HCEC 1CT (cell line): ENCODE measurements at regions not wholly inside any gene's neighbourhood (a gene's known extent, or its start where the extent isn't known, plus 50 kb on each side); places are given as distances from the start of the nearest gene placed in this dataset.

Experiments used
- DNase-seq: peaks from one replicate; pipeline ENCODE4 v3.0.0-alpha.2; 2017

DNA sequence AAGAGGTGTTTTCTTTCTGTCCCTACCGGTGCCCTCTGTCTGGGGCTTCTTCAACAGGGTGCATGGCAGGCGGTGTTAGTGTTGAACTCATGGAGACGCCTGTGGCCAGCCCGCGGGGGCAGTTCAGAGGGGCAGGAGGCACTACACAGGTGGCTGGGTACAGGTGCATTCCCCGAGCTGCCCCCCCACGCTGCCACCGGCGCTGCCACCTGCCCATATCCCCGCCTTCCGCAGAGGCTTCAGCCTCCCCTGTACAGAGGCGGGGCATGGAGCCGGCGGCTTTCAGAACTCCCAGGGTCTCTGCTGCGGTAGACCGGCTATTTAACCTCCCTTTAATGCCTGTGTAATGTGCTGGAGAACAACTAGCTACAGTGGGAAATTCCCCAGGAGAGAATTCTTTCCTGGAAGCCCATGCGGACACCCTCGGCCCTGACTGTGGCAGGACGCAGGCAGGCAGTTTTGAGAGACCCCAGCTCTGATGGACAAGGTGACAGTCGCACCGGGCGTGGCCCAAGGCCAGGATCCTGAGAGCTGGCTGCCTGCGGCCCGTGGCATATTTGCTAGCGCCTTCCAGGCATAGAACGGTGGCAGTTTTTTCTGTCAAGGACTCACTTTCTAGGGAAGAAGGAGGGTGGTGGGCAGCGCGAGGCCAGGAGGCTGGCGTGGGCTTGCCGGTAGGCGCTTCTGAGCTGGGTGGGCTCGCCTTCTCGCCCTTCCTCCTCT lies 53.7 kb upstream of the ZNF32 start:
- no peak for DNase-seq

DNA sequence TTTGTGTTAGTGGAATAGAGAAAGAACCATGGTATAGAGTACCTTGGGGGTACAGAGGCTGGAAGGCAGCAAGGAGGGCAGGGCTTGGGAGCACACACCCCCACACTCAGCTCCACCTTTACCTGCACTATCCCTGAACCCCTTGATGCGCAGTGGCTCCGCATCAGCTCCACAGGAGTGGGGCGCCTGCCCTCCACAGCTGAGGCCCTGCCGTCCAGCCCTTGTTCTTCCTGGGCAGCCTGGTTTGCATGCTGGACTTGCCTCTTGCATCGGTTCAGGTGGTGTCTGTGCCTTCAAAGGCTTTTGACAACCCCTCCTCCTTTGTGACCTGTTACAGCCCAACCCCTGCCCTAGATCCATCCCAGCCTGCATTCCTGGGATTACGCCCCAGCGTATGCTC lies 52.6 kb upstream of the ZNF32 start:
- no peak for DNase-seq

DNA sequence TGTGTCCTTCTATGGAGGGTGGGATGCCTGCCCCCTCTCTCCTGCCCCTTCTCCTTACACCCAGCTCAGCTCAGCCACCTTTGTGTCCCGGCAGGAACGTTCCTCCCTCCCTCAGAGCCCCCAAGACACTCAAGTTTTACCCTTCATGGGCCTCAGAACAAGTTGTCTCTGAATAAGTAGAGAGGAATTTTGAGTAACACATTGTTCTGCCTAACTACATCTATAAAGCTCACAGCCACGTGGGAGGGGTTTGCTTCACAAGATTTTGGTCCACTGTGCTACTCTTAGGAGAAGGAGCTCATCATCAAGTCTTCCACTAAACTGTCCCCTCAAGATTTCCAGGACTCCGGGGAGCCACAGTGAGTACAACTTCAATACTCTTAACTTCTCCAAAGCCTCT lies 51.6 kb upstream of the ZNF32 start:
- DNase-seq, result no peak

DNA sequence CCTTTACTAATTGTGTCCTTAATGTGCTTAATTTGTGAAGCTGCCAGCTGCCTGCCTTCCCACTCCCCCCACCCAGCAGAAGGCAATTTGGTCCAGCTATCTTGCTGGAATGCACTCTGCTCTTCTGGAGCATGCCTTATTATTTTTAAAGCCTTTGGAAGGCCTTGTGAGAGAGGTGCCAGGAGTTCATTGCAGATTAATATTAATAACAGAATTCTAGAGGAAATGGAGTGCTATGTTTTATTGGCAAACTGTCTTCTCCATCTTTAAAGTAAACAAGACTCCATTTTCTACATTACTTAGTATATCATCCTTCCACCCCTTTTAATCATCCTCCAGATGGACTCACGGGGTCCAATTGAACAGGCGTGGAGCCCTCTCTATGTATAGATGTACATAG lies 50.8 kb upstream of the ZNF32 start:
- no peak for DNase-seq
